ENCODE measurements at regions not wholly inside any gene's neighbourhood (a gene's known extent, or its start where the extent isn't known, plus 50 kb on each side); places are given as distances from the start of the nearest gene placed in this dataset.

DNA sequence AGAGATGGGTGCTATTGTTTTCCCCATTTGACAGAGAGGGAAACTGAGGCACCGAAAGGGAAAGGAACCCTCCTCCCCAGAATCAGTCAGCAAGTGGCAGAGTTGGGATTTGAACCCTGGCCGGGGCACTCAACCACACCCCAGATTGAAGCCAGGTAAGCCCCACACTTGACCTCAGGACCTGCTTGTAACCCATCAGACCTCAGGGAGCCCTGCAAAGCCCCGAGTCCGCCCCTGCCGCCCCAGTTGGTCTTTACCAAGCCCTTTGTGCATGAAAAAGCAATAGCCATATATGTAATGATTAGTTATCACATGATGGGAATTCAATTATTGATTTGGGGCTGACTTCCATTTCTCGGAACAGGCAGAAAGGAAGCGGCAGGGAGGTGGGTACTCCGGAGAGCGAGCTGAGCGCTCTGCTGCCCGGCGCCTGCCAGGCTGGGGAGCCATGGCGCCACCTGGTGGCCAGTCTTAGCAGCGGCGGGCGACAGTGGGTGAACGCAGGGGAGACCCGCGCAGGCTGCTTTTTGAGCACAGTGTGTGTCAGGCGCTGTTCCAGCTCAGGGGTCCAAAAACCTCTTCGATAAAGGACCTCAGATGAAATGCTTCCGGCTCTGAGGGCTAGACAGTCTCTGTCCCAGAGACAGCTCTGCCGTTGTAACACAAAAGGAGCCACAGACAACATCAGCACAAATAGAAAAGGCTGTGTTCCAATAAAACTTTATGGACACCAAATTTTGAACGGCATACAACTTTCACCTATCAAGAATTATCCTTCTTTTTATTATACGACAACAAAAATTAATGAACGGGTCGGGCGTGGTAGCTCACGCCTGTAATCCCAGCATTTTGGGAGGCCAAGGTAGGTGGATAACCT lies 82.9 kb upstream of the CACNA1A start:
- Mint-ChIP-seq H3K4me1 (no peaks in the 10 kb centered on the region), H3K27me3 (ENCODE audit: low read depth, poor library complexity) (peaks cover 38% of the 10 kb centered on the region), H3K27ac (no peak overlapping the region), H3K9me3 (no peaks in the 10 kb centered on the region), H3K36me3 (ENCODE audit: low read depth) (no peaks in the 10 kb centered on the region), H3K4me3 (no peak overlapping the region)
- DNase-seq = peak; percentile 92
- TF ChIP-seq, protein P1, sequence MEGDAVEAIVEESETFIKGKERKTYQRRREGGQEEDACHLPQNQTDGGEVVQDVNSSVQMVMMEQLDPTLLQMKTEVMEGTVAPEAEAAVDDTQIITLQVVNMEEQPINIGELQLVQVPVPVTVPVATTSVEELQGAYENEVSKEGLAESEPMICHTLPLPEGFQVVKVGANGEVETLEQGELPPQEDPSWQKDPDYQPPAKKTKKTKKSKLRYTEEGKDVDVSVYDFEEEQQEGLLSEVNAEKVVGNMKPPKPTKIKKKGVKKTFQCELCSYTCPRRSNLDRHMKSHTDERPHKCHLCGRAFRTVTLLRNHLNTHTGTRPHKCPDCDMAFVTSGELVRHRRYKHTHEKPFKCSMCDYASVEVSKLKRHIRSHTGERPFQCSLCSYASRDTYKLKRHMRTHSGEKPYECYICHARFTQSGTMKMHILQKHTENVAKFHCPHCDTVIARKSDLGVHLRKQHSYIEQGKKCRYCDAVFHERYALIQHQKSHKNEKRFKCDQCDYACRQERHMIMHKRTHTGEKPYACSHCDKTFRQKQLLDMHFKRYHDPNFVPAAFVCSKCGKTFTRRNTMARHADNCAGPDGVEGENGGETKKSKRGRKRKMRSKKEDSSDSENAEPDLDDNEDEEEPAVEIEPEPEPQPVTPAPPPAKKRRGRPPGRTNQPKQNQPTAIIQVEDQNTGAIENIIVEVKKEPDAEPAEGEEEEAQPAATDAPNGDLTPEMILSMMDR (IDR thresholded peaks at IDR 0.05) = peak; percentile 98

DNA sequence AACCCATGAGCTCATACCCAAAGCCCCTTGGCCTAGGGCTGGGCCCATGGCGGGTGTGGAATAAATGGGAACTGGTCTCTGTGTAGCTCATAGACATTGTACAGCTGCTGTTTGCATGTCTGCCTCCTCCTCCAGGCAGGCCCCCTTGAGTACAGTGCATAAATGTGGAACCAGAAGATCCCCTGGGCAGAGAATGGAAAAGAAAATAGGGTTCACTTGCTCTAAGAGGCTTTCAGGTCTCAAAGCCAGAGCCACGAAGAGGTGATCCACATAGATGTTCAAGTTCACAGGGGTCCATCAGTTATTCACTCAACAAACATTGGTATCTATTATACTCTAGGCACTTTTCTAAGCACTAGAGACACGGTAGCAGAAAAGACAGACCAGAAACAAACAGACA lies 79.2 kb upstream of the CACNA1A start:
- no peak for DNase-seq
- Mint-ChIP-seq H3K36me3 (ENCODE audit: low read depth) (no peaks in the 10 kb centered on the region), H3K4me3 (no peak overlapping the region), H3K4me1 (no peaks in the 10 kb centered on the region), H3K27ac (no peak overlapping the region), H3K27me3 (ENCODE audit: low read depth, poor library complexity) (peaks cover 29% of the 10 kb centered on the region), H3K9me3 (no peaks in the 10 kb centered on the region)
- TF ChIP-seq, protein P1 (IDR thresholded peaks at IDR 0.05) = no peak

DNA sequence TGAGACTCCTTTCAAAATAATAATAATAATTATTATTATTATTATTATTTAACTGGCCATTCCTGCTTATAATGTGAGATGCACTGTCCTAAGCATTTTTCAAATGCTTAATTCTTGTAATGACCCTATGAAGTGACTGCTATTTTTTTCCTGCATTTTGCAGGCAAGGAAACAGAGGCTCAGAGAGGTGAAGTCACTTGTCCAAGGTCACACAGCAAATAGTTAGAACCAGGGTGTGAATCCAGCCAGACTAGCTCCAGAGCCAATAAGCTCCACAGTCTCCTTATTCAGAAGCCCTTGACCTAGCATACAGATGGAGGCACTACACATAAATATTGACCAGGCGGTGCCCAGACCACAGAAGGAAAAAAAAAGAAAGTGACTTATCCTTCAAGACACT lies 77.5 kb upstream of the CACNA1A start:
- Mint-ChIP-seq H3K4me1 (no peaks in the 10 kb centered on the region), H3K36me3 (ENCODE audit: low read depth) (no peaks in the 10 kb centered on the region), H3K27ac (no peak overlapping the region), H3K27me3 (ENCODE audit: low read depth, poor library complexity) (peaks cover 24% of the 10 kb centered on the region), H3K4me3 (no peak overlapping the region), H3K9me3 (no peaks in the 10 kb centered on the region)
- TF ChIP-seq, protein P1 (IDR thresholded peaks at IDR 0.05) = no peak
- DNase-seq = no peak

DNA sequence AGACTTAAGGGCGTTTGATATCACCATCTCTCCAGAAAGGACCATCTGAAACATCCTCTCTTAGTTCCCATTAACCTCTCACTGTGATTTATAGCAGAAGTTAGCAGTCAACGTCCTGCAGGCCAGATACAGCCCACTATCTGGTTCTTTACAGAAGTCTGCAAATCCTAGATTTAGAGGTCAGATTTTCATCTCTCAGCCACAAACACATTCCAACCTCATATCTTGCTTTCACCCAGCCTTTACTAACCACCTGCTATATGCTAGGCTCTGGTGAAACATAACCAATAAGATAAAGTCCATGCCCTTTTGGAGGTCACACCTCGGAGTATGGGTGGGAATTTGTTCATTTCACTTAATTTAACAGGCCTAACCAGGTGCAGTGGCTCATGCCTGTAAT lies 76.8 kb upstream of the CACNA1A start:
- TF ChIP-seq, protein P1 (IDR thresholded peaks at IDR 0.05) = no peak
- no peak overlapping the region for H3K27ac Mint-ChIP-seq
- H3K4me1 Mint-ChIP-seq = no peaks in the 10 kb centered on the region
- no peak for DNase-seq
- H3K9me3 Mint-ChIP-seq = peaks cover 3% of the 10 kb centered on the region
- peaks cover 24% of the 10 kb centered on the region for H3K27me3 Mint-ChIP-seq (ENCODE audit: low read depth, poor library complexity)
- no peaks in the 10 kb centered on the region for H3K36me3 Mint-ChIP-seq (ENCODE audit: low read depth)
- H3K4me3 Mint-ChIP-seq = no peak overlapping the region

DNA sequence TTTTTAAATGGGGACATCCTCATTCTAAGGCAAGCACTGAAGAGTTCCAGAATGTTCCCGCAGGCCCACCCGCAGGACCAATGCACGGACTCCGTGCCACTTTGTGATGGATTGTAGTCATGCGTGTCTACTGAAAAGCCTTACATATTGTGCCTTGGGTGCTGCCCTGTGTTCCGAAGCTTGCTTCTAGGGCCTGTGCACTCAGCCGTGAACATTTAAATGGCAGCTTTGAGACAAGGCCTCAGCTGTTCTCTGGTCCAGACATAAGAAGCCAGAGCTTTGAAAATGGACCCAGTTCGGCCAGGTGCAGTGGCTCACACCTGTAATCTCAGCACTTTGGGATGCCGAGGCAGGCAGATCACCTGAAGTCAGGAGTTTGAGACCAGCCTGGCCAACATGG lies 75.3 kb upstream of the CACNA1A start:
- Mint-ChIP-seq H3K4me1 (no peaks in the 10 kb centered on the region), H3K36me3 (ENCODE audit: low read depth) (no peaks in the 10 kb centered on the region), H3K27ac (no peak overlapping the region), H3K27me3 (ENCODE audit: low read depth, poor library complexity) (peaks cover 14% of the 10 kb centered on the region), H3K9me3 (peaks cover 19% of the 10 kb centered on the region), H3K4me3 (no peak overlapping the region)
- TF ChIP-seq, protein P1 (IDR thresholded peaks at IDR 0.05) = no peak
- DNase-seq = no peak

Data from nephron progenitor cell (in vitro differentiated cells).